ENCODE measurements at regions not wholly inside any gene's neighbourhood (a gene's known extent, or its start where the extent isn't known, plus 50 kb on each side); places are given as distances from the start of the nearest gene placed in this dataset.
"Not testable (repeated sequence)": the region's sequence is repeated elsewhere in the genome, so short reads cannot be mapped to it uniquely, and the experiment has no call there.

DNA sequence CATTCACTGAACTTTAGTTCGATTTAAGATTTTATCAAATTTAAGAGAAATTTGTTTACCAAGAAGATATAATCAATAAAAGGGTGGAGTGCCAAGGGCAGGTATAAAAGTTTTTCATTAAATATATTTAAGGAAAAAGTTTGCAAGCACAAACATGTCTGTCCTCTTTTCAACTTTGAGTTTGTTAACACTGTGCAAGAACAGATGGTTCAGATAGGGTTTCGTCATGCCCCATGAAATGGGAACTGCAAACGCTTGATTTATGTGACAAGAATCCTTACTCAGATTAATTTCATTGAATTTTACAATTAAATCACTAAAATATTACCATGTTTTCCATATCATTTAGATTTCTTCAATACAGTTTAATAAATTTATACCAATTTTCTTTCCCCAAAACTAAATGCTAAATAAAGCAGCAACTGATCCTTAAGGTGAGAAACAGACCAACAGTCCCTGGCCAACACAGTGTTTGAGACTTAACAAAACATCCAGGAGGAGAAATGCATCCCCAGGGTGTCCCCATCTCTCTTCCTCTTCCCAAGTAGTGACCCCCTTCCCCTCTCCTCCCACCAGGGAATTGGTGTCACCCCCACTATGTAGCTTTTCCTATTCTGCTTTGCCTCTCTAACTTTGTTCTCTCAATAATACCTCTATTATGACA, 292.9 kb downstream of the LTN1 start:
- no peak for DNase-seq (ENCODE audit: low spot score)

DNA sequence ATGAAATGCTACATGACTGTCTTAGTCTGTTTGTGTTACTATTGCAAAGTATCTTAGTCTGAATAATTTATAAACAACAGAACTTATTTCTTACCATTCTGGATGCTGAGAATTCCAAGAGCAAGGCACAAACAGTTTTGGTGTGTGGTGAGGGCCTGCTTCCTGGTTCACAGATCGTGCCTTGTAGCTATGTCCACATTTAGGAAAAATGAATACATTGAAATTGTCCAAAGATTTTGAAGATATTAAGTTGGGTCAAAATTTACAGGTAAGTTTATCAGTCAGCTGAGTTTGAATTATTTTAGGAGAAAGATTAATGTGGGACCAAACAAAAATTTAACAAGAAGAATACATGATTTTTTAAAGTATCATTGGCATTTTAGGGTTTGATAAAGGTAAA, 293.5 kb downstream of the LTN1 start:
- no peak for DNase-seq (ENCODE audit: low spot score)

DNA sequence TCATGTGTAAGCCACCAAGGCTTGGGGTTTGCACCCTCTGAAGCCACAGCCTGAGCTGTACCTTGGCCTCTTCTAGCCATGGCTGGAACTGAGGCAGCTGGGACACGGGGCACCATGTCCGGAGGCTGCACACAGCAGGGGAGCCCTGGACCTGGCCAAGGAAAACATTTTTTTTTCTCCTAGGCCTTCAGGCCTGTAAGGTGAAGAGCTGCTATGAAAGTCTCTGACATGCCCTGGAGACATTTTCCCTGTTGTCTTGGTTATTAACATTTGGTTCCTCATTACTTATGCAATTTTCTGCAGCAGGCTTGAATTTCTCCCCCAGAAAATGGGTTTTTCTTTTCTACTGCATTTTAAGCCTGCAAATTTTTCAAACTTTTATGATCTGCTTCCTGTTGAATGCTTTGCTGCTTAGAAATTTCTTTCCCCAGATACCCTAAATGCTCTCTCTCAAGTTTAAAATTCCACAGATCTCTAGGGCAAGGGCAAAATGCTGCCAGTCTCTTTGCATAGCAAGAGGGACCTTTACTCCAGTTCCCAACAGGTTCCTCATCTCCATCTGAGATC, 295.8 kb downstream of the LTN1 start:
- no peak for DNase-seq (ENCODE audit: low spot score)

DNA sequence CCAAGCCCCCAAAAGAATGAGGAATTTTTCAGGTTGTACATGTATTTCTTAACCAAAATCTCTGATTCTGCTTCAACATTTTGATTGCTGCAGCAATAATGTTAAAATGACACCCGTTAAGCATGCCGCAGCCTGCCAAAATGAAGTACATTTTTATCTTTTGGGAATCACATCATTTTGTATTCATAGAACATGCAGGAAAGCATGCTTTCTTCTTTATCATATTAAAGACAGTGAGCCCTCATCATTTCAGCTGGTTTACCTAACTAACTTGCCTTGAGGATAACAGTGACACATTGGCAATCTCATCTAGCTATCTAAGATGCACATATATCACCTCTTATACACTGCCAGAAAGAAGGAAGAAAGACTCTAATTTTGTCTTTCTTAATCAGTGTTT, 299.2 kb downstream of the LTN1 start:
- no peak for DNase-seq (ENCODE audit: low spot score)

DNA sequence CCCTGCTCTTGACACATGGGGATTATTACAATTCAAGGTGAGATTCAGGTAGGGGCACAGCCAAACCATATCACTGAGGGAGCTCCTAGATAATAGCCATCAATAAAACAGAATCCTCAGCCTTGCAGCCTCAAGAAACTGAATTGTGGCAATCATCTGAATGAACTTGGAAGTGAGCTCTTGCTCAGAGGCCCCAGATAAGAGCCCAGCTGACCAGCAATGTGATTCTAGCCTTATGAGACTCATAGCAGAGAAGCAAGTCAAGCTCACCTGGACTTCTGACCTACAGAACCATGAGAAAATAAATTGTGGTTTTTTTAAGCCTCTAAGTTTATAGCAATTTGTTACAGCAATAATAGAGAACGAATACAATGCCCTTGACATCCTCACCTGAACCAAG, 302.5 kb downstream of the LTN1 start:
- DNase-seq (ENCODE audit: low spot score) = no peak

DNA sequence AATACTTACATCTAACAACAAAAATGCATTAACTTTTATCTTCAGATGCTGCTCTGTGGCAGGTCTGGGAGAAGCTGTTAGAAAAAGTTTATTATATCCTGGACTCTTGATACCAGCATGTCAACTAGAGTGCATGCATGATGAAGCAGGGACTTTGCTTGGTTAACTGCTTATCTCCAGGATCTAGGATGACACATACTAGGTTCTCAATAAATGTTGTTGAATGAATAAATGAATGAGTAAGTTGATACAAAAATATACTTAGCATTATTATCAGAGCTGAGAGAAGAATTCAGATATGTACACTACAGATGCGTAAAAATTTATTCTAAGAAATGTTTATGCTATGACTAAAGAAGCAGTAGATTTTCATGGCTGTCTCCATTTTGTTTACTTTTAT, 304.3 kb downstream of the LTN1 start:
- no peak for DNase-seq (ENCODE audit: low spot score)

DNA sequence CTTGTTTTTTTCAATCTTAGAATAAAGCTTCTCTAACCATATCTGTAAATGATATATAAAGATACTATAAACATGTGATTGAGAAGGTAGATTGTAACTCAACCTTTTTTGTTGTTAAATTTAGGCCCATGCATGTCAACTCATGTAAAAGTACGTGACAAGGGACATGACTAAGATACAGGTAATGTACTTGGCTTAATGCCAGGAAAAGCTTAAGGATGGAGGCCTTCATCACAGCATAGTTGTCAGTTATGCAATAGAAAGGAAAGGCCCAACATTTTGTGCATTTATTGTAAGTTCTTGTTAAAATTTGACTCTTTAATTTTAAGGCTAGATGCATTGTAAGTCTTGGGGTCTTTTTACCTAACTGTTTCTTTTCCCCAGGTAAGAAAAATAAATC, 305.1 kb downstream of the LTN1 start:
- DNase-seq (ENCODE audit: low spot score) = no peak

DNA sequence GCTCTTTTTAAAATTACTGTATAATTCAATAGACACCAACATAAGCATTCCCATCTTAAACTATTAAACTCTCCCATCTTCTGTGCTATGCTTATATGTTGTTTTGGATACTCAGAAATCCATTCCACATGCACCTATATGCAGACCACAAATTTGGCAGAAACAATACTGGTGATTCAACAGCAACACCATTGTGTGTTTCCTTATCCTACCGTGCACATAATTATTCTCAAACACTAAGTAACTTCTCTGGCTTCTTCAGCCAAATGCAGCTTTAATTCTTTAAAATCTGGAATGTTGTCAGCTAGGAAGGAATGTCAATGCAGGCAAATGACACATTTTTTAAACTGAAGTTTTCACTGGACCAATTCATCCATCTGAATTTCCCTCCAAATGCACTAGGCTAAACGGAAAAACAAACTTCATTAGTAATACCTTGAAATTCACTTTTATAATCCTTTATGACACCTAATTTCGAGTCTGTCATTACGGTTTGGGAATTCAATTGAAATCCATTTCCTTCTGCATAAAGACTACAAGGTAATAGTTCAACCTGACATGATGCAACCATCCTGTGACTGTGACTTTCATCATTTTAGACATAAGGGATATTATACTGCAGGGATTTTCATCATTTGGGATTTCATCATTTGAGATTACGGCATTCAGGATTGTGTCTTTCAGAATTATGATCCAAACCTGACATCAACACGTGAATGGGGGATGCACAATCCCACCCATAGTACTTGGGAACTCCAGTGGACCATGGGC, 308.5 kb downstream of the LTN1 start:
- no peak for DNase-seq (ENCODE audit: low spot score)

DNA sequence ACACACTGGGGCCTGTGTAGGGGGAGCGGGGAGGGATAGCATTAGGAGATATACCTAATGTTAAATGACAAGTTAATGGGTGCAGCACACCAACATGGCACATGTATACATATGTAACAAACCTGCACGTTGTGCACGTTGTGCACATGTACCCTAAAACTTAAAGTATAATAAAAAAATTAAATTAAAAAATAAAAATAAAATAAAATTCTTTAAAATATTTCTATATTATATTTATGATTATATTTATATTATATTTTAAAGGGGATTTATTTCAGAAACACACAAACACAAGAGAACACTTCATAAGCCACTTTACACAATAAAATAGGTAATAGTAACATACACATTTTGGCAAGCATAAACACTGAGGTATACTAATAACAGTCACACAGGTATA, 309.8 kb downstream of the LTN1 start:
- DNase-seq (ENCODE audit: low spot score) = not testable (repeated sequence)

DNA sequence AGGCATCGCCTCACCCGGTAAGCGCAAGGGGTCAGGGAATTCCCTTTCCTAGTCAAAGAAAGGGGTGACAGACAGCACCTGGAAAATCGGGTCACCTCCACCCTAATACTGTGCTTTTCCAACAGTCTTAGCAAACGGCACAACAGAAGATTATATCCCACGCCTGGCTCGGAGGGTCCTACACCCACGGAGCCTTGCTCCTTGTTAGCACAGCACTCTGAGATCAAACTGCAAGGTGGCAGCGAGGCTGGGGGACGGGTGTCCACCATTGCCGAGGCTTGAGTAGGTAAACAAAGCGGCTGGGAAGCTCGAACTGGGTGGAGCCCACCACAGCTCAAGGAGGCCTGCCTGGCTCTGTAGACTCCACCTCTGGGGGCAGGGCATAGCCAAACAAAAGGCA, 315.6 kb downstream of the LTN1 start:
- DNase-seq (ENCODE audit: low spot score) = not testable (repeated sequence)

DNA sequence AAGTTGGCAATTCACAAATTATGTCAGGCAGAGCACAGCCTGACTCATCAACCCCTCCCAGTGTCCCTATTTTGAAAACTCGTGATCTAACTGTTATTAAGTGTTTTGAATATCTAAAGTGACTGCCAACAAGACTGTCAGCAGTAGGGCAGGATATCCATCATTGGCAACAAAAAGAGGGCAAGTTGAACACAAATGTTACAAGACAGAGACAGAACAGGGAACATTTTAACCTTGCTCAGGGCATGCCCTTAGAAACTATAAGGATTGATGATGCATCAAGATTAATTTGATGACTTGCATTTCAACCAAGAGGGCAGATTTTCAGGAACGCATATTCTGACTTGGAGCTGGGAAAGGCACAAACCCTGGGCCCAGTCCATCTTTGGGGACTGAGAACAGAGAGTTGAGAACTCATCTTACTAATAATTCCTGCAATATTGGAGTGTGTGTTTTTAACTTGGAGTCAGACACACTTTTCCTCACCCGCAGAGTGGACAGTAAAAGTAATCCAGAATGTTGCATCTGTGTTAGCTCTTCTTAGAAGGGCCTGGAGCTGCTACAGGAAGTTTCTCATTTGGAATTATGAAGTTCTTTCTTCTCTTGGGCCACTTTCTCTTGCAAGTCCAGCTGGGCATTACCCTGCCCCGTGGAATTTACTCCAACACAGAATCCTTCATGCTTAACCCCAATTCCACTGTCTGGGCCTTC, 317.2 kb downstream of the LTN1 start:
- no peak for DNase-seq (ENCODE audit: low spot score)

DNA sequence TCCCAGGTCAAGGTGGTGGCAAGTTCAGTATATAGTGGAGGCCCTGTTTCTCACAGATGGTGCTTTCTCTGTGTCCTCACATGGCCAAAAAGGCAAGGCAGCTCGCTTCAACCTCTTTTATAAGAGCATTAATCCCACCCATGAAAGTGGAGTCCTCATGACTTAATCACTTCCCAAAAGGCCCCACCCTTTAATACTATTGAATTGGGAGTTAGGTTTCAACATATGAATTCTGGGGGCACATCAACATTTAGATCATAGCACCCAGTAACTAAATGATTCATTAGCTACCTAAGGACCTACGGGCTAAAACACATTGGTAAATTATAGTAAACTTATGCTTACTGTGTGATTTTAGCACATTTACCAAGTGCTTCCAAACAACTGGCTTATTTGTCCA, 317.9 kb downstream of the LTN1 start:
- no peak for DNase-seq (ENCODE audit: low spot score)

DNA sequence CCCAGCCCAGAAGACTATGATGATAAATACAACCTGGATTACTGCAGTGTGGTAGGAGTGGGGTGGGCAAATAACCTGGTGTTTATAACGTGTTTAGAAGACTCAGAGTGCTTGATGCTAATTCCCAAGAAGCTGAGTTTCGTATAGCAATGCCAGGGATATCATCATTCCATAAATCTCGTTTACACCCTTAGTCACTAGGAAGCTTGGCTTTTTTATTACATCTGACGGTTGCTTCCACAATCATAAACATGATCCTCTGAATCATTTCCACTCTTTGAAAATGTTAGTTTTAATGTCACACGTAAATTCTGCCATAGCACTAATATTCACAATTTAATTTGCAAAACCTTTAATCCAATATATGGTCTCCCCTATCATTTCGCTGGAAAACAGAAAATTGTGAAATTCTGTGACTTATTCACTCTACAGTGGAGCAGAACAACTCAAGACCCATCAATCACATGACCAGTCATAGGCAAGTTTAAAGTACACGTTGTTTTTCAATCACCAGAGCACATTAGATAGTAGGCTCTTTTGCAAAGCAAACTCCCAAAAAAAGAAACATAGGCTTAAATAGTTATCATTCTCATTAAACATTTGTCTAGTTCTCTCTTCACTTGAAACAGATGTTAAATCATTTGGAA, 321.0 kb downstream of the LTN1 start:
- no peak for DNase-seq (ENCODE audit: low spot score)

DNA sequence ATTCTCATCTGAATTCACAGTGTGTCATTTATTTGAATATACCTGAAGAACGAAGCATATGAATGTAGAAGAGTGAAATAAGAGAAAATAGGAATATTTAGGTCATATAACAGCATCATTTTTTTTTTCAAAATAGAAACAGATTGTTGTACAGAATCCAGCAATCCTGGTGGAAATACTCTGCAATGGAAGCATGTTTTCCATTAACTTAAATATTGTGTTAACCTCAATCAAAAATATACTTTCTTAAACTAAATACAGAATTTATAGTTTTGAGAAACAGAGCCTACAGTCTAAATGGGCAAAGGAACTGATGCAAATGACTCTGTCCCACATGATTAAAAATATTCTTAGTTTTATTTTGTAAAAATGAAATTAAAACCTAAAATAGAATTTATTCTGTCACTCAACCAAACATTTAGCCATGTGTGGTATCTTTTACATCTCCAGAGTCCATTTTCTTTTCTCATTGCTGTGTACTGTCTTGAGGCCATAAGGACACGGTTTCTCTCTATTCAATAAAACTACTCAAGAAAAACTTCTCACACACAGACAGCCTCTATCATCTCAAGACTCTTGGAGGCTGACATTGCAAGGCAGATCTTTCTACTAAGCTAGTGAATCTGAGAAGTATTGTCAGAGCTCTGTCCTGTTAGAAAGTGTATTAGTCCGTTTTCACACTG, 322.6 kb downstream of the LTN1 start:
- no peak for DNase-seq (ENCODE audit: low spot score)

DNA sequence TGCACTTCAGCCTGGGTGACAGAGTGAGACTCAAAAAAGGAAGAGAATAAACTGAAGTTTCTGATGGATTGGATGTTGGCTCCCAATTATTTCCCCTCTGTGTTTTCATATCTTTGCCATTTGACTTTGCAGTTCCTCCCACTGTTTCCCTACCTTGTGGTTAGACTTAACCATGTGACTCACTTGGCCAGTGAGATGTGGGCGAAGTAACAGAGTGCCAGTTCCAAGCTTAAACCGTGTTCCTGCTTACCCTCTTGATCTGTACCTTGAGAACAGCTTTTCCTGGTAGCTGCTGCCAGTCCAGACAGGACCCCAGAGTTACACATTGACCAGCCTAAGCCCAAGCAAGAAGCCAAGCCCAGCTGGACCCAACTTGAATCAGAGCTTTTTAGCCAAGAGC, 323.4 kb downstream of the LTN1 start:
- no peak for DNase-seq (ENCODE audit: low spot score)

DNA sequence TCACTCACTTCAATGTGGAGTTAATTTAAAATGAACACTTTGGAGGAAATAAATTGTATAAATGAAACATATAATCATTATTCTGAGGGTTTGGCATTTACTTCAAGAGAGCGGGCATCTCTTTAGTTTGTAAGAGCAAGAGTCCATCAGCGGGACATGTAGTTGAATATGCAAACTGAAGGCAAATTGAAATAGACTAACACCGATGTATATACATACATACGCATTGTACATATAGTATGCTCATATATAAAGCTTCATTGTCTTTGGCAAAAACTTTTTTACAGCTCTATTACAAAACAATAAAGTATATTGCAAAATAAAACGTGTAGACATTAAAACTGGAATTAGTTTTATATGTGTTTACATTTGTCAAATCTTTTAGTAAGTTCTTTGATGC, 328.9 kb downstream of the LTN1 start:
- no peak for DNase-seq (ENCODE audit: low spot score)

DNA sequence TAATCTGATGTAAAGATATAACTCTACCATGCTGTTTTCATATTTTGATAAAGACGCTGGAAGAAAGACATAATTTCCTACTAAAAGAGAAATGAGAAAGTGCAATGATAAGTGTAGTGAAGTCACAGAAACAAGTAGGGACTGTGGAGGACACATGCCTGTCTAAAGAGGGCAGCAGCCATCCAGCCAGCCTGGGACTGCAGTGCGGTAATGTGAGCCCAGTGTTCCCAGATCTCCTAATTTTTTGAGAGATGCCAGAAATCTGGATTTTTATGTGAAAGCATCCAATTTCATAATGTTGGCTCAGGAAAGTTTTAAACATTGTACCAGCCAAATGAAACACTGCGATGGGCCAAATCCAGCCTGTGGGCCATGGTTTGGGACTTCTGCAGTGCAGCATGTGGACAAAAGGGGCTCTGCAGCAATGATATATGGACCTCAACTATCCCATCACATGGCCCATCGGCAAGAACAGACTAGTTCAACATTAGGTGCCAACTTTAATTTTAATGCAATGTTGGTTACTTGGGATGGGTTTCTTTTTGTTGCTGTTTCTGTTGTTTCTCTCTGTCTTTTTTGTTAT, 329.5 kb downstream of the LTN1 start:
- no peak for DNase-seq (ENCODE audit: low spot score)

DNA sequence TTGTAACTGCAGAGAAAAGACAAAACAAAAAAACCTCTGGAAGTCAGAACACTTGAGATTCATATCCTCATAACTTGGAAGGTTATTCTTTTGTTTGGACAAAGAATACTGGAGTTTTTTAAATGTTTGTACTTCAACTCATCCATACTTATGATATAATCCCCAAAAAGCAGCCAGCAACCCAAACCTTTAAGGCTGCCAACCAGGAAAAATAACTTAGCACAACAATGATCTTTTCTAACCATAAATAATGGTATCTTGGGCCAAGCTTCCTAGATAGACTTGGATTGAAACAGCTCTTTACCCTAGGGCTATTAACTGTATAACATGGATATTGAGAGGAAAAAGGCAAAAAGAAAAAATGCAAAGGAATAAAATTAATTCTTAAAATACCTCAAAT, 335.1 kb downstream of the LTN1 start:
- DNase-seq (ENCODE audit: low spot score) = no peak

DNA sequence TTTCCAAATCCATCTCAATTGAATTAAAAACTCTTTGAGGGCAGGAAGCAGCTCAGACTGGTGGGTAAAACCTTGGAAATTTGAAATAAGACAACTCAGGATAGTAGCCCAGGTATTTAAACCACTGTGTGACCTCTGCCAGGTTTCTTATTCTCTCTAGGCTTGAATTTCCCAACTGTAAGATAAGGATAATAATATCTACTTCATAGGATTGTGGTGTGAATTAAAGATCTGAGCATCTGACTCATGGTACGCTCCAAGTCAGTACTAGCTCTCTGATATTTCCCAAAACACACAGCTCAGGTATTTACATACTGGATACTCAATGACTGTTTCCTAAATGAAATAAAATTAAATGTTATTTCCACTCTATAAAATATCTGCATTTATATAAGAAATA, 337.2 kb downstream of the LTN1 start:
- no peak for DNase-seq (ENCODE audit: low spot score)

DNA sequence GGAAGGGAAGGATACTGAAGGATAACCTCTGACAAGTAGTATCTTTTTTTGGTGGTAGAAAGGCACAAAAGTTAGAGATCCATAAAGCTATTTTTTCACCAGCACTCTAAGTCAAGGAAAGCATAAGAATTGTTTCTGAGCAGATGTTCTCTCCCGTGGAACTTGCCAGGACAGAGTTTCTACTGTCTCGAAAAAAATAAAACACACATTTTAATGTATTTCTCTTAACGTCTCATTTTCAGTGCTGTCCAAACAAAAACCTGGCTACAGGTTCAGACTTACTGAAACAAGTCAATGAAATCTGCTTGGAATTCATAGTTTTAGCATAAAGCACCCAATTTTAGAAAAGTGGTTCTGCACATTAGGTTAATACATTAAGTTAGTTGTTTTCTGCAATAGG, 338.3 kb downstream of the LTN1 start:
- no peak for DNase-seq (ENCODE audit: low spot score)

DNA sequence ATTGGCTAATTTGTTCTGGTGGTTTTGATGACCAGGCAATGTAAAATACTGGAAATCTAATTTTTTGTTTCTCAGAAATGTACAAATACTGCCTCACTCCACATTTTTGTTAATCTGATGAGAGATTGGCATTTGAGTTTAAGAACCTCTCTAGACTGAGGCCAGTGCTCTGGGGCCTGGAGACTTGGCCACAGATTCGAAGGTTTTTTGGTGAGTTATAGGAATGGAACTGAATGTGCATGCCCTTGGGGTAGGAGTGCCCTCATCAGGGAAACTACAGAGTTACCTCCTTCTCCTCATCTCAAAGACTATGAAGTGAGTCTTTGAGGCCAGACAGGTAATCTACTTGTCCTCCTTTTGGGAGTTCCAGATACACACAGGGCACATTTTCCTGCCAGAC, 347.9 kb downstream of the LTN1 start:
- DNase-seq (ENCODE audit: low spot score) = no peak

DNA sequence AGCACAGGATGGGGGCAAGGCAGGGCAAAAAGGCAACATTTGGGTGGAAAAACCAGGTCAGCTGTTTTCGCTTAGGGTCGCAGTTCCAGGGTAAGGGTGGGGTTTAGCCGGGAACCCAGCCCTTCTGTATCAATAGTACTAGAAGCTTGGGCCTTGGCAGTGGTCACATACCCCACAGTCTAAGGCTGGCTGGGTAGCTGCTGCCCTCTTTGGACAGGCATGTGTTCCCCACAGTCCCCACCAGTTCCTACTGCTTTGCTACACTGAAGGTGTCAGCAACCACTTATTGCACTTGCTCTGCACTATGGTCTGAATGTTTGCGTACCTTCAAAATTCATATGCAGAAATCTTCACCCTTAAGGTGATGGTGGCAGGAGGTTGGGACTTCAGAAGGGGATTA, 349.8 kb downstream of the LTN1 start:
- DNase-seq (ENCODE audit: low spot score) = no peak
